Retinal pigment epithelial cell (primary cell): ENCODE measurements at regions not wholly inside any gene's neighbourhood (a gene's known extent, or its start where the extent isn't known, plus 50 kb on each side); places are given as distances from the start of the nearest gene placed in this dataset.

Experiments
- DNase-seq: peaks from one replicate; pipeline ENCODE4 v3.0.0-alpha.2; 2010; ENCODE audit warnings: low read depth
- H3K4me3 ChIP-seq: 2 replicates; pipeline ENCODE4 v1.5.1; 2011; ENCODE audit warnings: mild to moderate bottlenecking, low read length, control low read depth, moderate library complexity
- TF ChIP-seq, protein P1 (sequence below): conservative IDR thresholded peaks from 2 replicates; pipeline ENCODE4 v1.5.1; 2011; ENCODE audit warnings: low read depth, low read length, control low read depth, inconsistent platforms

DNA sequence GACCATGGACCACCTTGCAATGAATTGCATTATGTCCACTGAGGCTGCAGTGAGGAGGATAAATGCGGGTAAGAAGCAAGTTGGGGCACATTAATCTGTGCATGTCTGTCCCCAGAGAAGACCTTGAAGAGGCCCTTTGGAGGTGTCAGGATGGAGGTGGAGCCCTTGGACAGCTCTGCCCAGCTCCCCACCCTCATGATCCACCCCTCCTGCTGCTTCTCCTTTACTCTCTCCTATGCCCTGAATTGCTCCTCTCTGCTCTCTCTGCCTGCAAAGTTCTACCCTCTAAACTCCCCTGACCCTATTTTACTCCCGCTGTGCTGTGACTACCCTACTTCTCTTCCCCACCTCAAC is 292.4 kb upstream of the USP24 start:
- no peak overlapping the region for H3K4me3 ChIP-seq
- DNase-seq, result no peak
- TF ChIP-seq, protein P1, sequence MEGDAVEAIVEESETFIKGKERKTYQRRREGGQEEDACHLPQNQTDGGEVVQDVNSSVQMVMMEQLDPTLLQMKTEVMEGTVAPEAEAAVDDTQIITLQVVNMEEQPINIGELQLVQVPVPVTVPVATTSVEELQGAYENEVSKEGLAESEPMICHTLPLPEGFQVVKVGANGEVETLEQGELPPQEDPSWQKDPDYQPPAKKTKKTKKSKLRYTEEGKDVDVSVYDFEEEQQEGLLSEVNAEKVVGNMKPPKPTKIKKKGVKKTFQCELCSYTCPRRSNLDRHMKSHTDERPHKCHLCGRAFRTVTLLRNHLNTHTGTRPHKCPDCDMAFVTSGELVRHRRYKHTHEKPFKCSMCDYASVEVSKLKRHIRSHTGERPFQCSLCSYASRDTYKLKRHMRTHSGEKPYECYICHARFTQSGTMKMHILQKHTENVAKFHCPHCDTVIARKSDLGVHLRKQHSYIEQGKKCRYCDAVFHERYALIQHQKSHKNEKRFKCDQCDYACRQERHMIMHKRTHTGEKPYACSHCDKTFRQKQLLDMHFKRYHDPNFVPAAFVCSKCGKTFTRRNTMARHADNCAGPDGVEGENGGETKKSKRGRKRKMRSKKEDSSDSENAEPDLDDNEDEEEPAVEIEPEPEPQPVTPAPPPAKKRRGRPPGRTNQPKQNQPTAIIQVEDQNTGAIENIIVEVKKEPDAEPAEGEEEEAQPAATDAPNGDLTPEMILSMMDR, result no peak

DNA sequence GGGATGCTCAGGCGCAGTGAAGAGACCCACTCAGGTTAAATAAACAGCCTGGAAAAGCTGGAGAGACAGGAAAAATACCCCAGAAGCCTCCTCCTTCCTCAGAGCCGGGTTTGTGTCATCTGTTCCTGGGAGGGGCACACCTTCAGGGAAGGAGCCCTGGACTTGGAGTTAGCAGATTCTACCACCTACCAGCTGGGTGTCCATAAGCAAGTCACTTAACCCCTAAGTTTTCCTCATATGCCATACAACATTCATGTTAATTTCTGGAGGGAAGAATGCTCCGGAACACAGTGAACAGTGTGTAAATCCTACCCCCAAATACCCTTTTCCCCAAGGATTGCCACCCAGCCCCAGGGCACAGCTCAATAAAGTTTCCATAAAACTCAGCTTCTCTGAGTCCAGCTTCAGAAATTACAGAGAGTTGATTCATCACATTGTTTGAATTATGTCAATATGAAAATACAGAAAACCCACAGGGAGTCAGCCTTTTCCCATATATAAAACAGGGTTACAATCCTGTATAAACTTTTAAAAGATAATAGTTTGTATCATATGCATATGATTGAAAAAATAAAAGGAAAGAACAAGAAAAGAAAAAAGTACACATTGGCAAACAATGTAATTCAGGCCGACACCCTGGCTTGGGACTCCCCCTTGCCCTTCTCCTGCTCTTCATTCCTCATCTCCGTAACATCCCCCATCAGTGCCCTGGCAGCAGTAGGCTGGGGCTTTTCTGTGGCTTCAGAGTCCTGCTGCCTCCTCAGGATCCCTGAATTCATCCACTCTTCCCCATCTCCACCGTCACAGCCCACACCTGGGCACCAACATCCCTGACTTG is 291.8 kb upstream of the USP24 start:
- no peak for DNase-seq
- no peak overlapping the region for H3K4me3 ChIP-seq
- TF ChIP-seq, protein P1, result no peak

DNA sequence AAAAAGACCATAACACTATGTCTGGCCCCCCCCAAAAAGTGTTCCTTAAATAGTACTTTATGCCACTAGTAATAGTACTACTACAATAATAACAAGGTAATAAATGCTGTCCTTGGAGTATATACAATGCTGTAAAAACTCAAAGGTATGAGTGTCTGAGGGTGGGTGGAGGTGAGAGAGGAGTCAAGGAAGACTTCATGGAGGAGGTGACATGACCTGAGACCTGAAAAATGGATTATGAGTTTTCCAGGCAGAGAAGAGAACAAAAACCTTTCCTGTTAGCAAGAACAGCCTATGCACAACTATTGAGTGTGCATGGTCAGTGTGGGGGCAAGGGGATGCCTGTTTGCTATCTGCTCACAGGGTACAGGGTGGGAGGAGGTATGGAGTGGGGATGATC is 290.2 kb upstream of the USP24 start:
- no peak overlapping the region for H3K4me3 ChIP-seq
- no peak for DNase-seq
- TF ChIP-seq, protein P1, result no peak

DNA sequence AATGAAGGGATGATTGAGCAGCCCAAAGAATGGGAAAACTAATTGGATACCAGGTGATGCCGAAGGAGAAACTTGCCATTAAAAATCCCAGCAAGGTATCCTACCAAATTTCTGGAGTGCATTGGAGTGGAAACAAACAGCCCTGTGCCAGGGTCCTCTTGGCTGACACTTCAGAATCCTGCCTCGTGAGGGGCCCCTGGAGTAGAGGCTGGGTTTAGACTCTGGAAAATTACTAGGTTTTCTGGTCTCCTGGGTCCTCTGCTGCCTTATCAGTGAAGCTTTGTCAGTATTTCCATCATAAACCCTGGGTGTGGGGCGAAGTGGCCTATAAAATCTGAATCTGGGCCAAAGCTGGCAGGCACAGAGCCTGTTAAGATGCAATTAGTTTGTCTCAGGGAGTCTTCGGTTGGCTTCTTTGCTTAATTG is 289.2 kb upstream of the USP24 start:
- TF ChIP-seq, protein P1, result peak; percentile 3
- DNase-seq, result peak; percentile 26
- H3K4me3 ChIP-seq, result no peak overlapping the region

DNA sequence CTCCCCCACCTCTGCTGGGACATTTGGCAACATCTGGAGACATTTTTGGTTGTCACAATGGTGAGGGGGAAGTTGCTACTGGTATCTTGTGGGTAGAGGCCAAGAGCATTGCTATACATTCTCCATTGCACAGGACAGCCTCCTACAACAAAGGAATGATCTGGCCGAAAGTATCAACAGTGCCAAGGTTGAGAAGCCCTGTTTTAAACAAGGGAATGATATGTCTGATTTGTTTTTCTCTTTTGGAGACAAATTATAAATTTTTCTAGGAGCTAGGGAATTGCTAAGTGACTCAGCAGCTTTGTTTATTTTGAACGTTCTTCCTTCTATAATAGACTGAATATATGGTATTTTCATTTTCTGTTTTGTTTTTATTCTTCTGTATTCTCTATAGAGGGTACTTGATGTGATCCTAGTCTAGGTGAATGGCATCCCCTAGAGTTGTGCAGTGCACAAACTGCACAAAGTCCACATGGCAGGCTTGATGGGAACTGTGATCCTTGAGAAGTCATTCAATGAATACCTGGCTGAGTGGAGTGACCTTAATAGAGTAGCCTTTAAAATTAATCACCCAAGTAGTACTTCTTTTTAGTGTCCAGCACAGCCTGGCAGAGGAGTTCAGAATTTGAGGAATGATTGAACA is 288.6 kb upstream of the USP24 start:
- TF ChIP-seq, protein P1, result no peak
- DNase-seq, result no peak
- no peak overlapping the region for H3K4me3 ChIP-seq

DNA sequence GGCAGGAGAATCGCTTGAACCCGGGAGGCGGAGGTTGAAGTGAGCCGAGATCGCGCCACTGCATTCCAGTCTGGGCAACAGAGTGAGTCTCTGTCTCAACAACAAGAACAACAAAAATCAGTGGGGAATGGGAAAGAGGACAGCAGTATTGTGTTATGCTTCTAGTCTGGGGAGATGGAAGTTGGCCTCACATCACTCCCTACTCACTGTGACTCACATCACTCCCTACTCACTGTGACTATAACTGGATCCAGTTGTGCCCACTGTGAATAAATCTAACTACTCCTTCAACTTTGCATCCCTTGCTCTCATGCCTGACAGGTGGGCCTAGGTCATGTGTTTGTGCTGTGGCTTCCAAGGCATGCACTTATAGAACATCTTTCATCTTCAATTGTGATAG is 285.4 kb upstream of the USP24 start:
- DNase-seq, result no peak
- H3K4me3 ChIP-seq, result no peak overlapping the region
- TF ChIP-seq, protein P1, result no peak

DNA sequence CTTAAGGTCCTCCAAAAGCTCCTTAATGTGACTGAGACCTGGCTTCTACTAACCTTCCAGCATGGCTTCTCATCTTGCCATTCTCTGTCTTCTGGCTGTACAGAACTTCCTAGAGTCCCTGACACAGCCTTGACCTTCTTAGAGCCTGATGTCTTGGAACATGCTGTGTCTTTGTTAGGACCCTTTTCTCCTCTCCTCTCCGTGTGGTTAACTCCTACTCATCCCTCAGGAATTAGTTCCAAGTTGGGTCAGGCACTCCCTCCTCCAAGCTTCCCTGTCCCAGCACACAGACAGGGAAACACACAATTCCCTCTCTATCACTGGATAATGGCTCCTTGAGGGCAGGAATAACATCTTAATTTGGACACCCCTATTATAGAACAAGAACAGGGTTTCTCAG is 275.4 kb upstream of the USP24 start:
- no peak for DNase-seq
- TF ChIP-seq, protein P1, result no peak
- H3K4me3 ChIP-seq, result no peak overlapping the region
